Aorta (tissue), 5 donors: ENCODE measurements at regions not wholly inside any gene's neighbourhood (a gene's known extent, or its start where the extent isn't known, plus 50 kb on each side); places are given as distances from the start of the nearest gene placed in this dataset.

Experiments used
- ATAC-seq: fragments of 200-7000 bp; cut with Tn5 transposase; one replicate; pipeline ENCODE4 v1.9.1; 2022; ENCODE audit warnings: moderate library complexity; ENCODE audit not compliant: low FRiP score
- DNase-seq, 2 donors: peaks; one replicate each; pipeline ENCODE4 v3.0.0-alpha.2; 2020
- H3K27ac ChIP-seq, 2 donors: one replicate each; pipeline ENCODE4 v1.5.1; 2013; ENCODE audit warnings: low read length in 2 of 2, mild to moderate bottlenecking in 2 of 2, moderate library complexity in 2 of 2, control low read depth in 1 of 2, inconsistent platforms in 1 of 2, low read depth in 1 of 2
- H3K27me3 ChIP-seq, 2 donors: one replicate each; pipeline ENCODE4 v1.6.1; 2013; ENCODE audit warnings: control low read depth in 1 of 2, low read length in 1 of 2, mild to moderate bottlenecking in 1 of 2, moderate library complexity in 1 of 2; ENCODE audit not compliant: insufficient read depth in 2 of 2, control insufficient read depth in 1 of 2
- H3K36me3 ChIP-seq, 2 donors: one replicate each; pipeline ENCODE4 v1.6.1; 2013; ENCODE audit warnings: control low read depth in 1 of 2, low read length in 1 of 2, mild to moderate bottlenecking in 1 of 2; ENCODE audit not compliant: insufficient read depth in 2 of 2, control insufficient read depth in 1 of 2
- H3K4me1 ChIP-seq, 2 donors: one replicate each; pipeline ENCODE4 v1.6.1; 2013; ENCODE audit warnings: low read length in 2 of 2, control low read depth in 1 of 2, mild to moderate bottlenecking in 1 of 2, moderate library complexity in 1 of 2; ENCODE audit not compliant: insufficient read depth in 2 of 2, control insufficient read depth in 1 of 2
- H3K4me3 ChIP-seq, 2 donors: one replicate each; pipeline ENCODE4 v1.5.1; 2013; ENCODE audit warnings: low read length in 2 of 2, control low read depth in 1 of 2, mild to moderate bottlenecking in 1 of 2
- H3K9me3 ChIP-seq: one replicate; pipeline ENCODE4 v1.6.1; 2013; ENCODE audit warnings: mild to moderate bottlenecking, low read length; ENCODE audit not compliant: control insufficient read depth
- WGBS, 2 donors: extraction: QIAGEN DNeasy Blood & Tissue Kit; methylation state at CpG; one replicate each; pipeline ENCODE4 v1.1.7; 2013; 5-methylcytosine and 5-hydroxymethylcytosine counted together
- intact Hi-C, 2 donors: fragments of 100-400 bp; cut with DNase I; formaldehyde crosslinking; loops; one replicate each; pipeline versions ENCODE4 v1.14.2 to v1.15.0; 2022
- donor health status: healthy with polysubstance abuse.
- donor health status: Bipolar disorder and iron deficiency.
- donor health status: DM: no; HTN: no; CAD: no.
- donor health status: DM: no; HTN: no; CAD: no.
- donor health status: DM: yes; HTN: yes; CAD: no.

DNA sequence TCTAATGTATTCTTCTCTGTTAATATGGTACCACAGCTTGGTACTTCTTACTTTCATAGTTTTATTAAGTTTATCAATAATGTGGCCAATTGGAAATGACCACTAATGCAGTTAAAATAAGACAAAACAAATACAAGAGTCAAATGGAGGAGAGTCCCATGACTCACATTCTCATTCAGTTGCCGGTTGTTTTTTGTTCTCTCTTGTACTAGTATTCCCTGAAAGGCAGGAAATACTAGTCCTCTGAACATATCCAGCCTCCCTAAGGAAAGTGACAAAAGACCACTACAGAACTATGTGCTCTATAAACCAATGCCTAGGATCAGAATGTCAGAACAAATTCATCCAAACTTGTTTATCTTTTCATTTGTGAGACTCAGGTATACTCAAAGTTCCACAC lies 165.2 kb upstream of the SAMSN1 start:
- H3K9me3 ChIP-seq = no peaks in the 10 kb centered on the region
- DNase-seq = no peak
- 57 to 70% methylated on average over 1 of the region's 1 CpG for WGBS, 2 donors
- intact Hi-C loops = no loop called here
- no peak overlapping the region for H3K4me3 ChIP-seq
- ATAC-seq = no peak
- no peaks in the 10 kb centered on the region for H3K4me1 ChIP-seq
- no peaks in the 10 kb centered on the region for H3K36me3 ChIP-seq
- H3K27ac ChIP-seq = no peak overlapping the region
- H3K27me3 ChIP-seq = no peaks in the 10 kb centered on the region

DNA sequence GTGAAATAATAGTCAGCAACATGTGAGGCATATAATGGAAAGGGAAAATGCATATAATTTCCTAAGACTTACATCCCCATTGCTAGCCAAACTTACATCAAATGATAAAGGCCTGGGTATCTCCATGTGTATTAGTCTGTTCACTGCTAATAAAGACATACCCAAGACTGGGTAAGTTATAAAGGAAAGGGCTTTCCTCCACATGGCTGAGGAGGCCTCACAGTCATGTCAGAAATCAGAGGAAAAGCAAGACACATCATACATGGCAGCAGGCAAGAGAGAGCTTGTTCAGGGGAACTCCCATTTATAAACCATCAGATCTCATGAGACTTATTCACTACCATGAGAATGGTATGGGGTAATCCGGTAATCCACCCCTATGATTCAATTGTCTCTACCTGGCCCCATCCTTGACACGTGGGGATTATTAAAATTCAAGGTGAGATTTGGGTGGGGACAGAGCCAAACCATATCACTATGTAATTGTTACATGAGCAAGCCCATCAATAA lies 161.5 kb upstream of the SAMSN1 start:
- H3K4me1 ChIP-seq = no peaks in the 10 kb centered on the region
- no peaks in the 10 kb centered on the region for H3K36me3 ChIP-seq
- intact Hi-C loops = no loop called here
- H3K4me3 ChIP-seq = no peak overlapping the region
- H3K9me3 ChIP-seq = no peaks in the 10 kb centered on the region
- ATAC-seq = no peak
- 54 to 78% methylated on average over 2 of the region's 2 CpGs for WGBS, 2 donors
- H3K27ac ChIP-seq = no peak overlapping the region
- no peaks in the 10 kb centered on the region for H3K27me3 ChIP-seq
- no peak for DNase-seq

- ATAC-seq (no peak), DNase-seq (no peak)
- intact Hi-C loops = no loop called here
- Histone ChIP-seq H3K27ac (no peak overlapping the region), H3K9me3 (no peaks in the 10 kb centered on the region), H3K4me1 (no peaks in the 10 kb centered on the region), H3K36me3 (no peaks in the 10 kb centered on the region), H3K27me3 (no peaks in the 10 kb centered on the region), H3K4me3 (no peak overlapping the region)
- WGBS, 2 donors = 61 to 70% methylated on average over 7 of the region's 7 CpGs
These were observed 160.8 kb upstream of the SAMSN1 start for GRCh38 chr21:14706712-14707510.

GRCh38 chr21:14699433-14700407 lies 153.6 kb upstream of the SAMSN1 start:
- ATAC-seq = no peak
- no peak overlapping the region for H3K27ac ChIP-seq
- H3K4me1 ChIP-seq = no peaks in the 10 kb centered on the region
- intact Hi-C loops = no loop called here
- no peaks in the 10 kb centered on the region for H3K9me3 ChIP-seq
- 70% methylated on average over 3 of the region's 3 CpGs for WGBS, 2 donors
- H3K27me3 ChIP-seq = no peaks in the 10 kb centered on the region
- no peak overlapping the region for H3K4me3 ChIP-seq
- DNase-seq = no peak
- no peaks in the 10 kb centered on the region for H3K36me3 ChIP-seq

DNA sequence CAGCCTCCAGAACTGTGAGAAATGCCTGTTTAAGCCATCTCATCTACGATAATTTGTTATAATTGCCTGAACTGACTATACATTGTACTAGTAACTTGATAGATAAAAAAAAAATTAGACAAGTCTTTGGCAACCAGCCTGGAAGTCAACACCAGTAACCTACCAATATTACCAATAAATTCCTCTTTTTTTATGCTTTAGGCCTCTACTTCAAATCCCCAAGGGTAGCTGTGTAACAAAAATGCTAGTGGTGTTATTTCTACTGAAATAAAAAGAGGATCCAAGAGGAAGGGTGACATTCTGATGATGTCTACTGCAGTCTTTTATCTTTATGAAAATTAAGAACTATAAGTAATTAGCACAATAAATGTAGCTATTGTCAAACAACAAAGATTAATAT lies 151.7 kb upstream of the SAMSN1 start:
- WGBS, 2 donors = 90 to 96% methylated on average over 1 of the region's 1 CpG
- intact Hi-C loops = no loop called here
- no peaks in the 10 kb centered on the region for H3K9me3 ChIP-seq
- no peaks in the 10 kb centered on the region for H3K4me1 ChIP-seq
- no peak overlapping the region for H3K4me3 ChIP-seq
- no peak overlapping the region for H3K27ac ChIP-seq
- DNase-seq = no peak
- no peaks in the 10 kb centered on the region for H3K36me3 ChIP-seq
- no peak for ATAC-seq
- no peaks in the 10 kb centered on the region for H3K27me3 ChIP-seq

- 14 to 35% methylated on average over 1 of the region's 1 CpG for WGBS, 2 donors
- no peaks in the 10 kb centered on the region for H3K27me3 ChIP-seq
- H3K4me3 ChIP-seq = no peak overlapping the region
- ATAC-seq (no peak), DNase-seq (no peak)
- no peak overlapping the region for H3K27ac ChIP-seq
- H3K9me3 ChIP-seq = no peaks in the 10 kb centered on the region
- no peaks in the 10 kb centered on the region for H3K36me3 ChIP-seq
- intact Hi-C loops = no loop called here
- no peaks in the 10 kb centered on the region for H3K4me1 ChIP-seq
These were observed 148.7 kb upstream of the SAMSN1 start for GRCh38 chr21:14694817-14695216.

GRCh38 chr21:14693997-14694396 lies 147.9 kb upstream of the SAMSN1 start:
- WGBS, 2 donors = 89 to 90% methylated on average over 3 of the region's 3 CpGs
- no peaks in the 10 kb centered on the region for H3K4me1 ChIP-seq
- ATAC-seq (no peak), DNase-seq (no peak)
- no peaks in the 10 kb centered on the region for H3K9me3 ChIP-seq
- intact Hi-C loops = no loop called here
- no peaks in the 10 kb centered on the region for H3K36me3 ChIP-seq
- no peak overlapping the region for H3K27ac ChIP-seq
- H3K27me3 ChIP-seq = no peaks in the 10 kb centered on the region
- no peak overlapping the region for H3K4me3 ChIP-seq

DNA sequence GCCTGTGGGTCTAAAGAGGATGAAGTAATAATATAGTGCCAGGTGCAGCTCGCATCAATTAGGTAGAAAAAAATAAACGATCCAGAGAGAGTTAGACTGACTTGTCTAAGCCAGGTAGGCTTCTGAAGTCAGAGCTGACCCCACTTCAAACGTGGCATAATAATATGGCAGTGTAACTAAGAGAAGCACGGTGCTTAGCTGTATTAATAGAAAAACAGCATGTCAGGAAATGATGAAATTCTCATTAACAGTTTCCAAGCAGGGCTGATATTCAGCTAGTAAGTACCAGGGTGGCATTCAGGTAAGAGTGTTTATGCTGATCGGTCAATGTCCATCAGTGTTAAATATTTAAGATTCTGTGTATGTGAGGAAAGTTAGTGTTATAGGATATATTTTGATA lies 145.8 kb upstream of the SAMSN1 start:
- Histone ChIP-seq H3K27ac (no peak overlapping the region), H3K36me3 (no peaks in the 10 kb centered on the region), H3K4me1 (no peaks in the 10 kb centered on the region), H3K9me3 (no peaks in the 10 kb centered on the region), H3K27me3 (no peaks in the 10 kb centered on the region), H3K4me3 (no peak overlapping the region)
- no peak for DNase-seq
- WGBS, 2 donors = 71 to 72% methylated on average over 5 of the region's 5 CpGs
- intact Hi-C loops = no loop called here
- ATAC-seq = no peak
